Prostate gland (tissue), 2 donors: ENCODE measurements at regions not wholly inside any gene's neighbourhood (a gene's known extent, or its start where the extent isn't known, plus 50 kb on each side); places are given as distances from the start of the nearest gene placed in this dataset.

Experiments
- CTCF ChIP-seq, 4 experiments: fragments of 200-600 bp in 2 of 4; fragments of 450-650 bp in 2 of 4; sonication (generic) in 2 of 4; IDR thresholded peaks; 1 replicate in 3 of 4; 2 replicates in 1 of 4; pipeline ENCODE4 v1.5.1; 2016 to 2019; ENCODE audit warnings: antibody characterized with exemption in 4 of 4, mild to moderate bottlenecking in 2 of 4, moderate library complexity in 2 of 4
- POLR2AphosphoS5 ChIP-seq: sonication (generic); formaldehyde crosslinking; IDR thresholded peaks from one replicate; pipeline ENCODE4 v1.6.1; 2017; ENCODE audit warnings: antibody characterized with exemption

GRCh38 chr1:38310079-38310478 is 263.5 kb upstream of the POU3F1 start:
- no peak for TF ChIP-seq CTCF (IDR thresholded peaks at IDR 0.05)
- no peak for TF ChIP-seq POLR2AphosphoS5
